HCT116 (cell line): ENCODE measurements at regions not wholly inside any gene's neighbourhood (a gene's known extent, or its start where the extent isn't known, plus 50 kb on each side); places are given as distances from the start of the nearest gene placed in this dataset.

Experiments used
- ATAC-seq: fragments of 200-7000 bp; cut with Tn5 transposase; 2 replicates; pipeline ENCODE4 v1.9.1; 2020; ENCODE audit warnings: mild to moderate bottlenecking, moderate library complexity
- BruUV-seq: library from RNA; stranded (reverse); fragments of 400-500 nt; replicated peaks from 2 replicates; lab custom pipeline; 2021; lab: Mats Ljungman, UMichigan
- CTCF ChIA-PET: fragments of 300-600 bp; sonication (Branson Sonifier 250); formaldehyde crosslinking; loops from one replicate; lab custom pipeline; 2021; ENCODE audit warnings: antibody characterized with exemption; lab: Charles Lee
- POLR2A ChIA-PET: fragments of 300-600, 350-600 bp; sonication (Branson Sonifier 250); formaldehyde crosslinking; loops from one replicate; lab custom pipeline; 2021; ENCODE audit warnings: antibody characterized with exemption; lab: Charles Lee
- RAD21 ChIA-PET, 2 experiments: fragments of 300-600 bp; sonication (Branson Sonifier 250); formaldehyde crosslinking; loops; one replicate each; lab custom pipeline; 2023; ENCODE audit warnings: low total read pairs in 2 of 2; ENCODE audit not compliant: uncharacterized antibody in 2 of 2, unreplicated experiment in 2 of 2, low non-redundant PET in 1 of 2; lab: Charles Lee
- DNase-seq: peaks from one replicate; pipeline ENCODE4 v3.0.0-alpha.2; 2010; ENCODE audit warnings: low read depth, low spot score
- H2AFZ ChIP-seq: fragments of 200-600 bp; shearing (Covaris generic), sonication (generic); 2 replicates; pipeline ENCODE4 v1.6.1; 2017; ENCODE audit warnings: low read depth, mixed run types, mixed read lengths, antibody characterized with exemption, low read length; ENCODE audit not compliant: poor library complexity, severe bottlenecking
- H3K27ac ChIP-seq: 2 replicates; pipeline ENCODE4 v1.5.1; 2012; ENCODE audit warnings: low read depth, low read length
- H3K27me3 ChIP-seq: fragments of 200-600 bp; sonication (generic); 2 replicates; pipeline ENCODE4 v1.6.1; 2016; ENCODE audit warnings: mixed run types, low read length, mixed read lengths; ENCODE audit not compliant: insufficient read depth
- H3K36me3 ChIP-seq, 2 experiments: fragments of 200-500 bp in 1 of 2; fragments of 200-600 bp in 1 of 2; sonication (Bioruptor generic) in 1 of 2; sonication (generic) in 1 of 2; 2 replicates each; pipeline versions ENCODE4 v1.5.1 to v1.6.1; 2014 to 2016; ENCODE audit warnings: low read length in 2 of 2, inconsistent platforms in 1 of 2, mixed read lengths in 1 of 2, mixed run types in 1 of 2; ENCODE audit not compliant: insufficient read depth in 2 of 2, control insufficient read depth in 1 of 2
- H3K4me1 ChIP-seq, 2 experiments: fragments of 200-600 bp in 1 of 2; sonication (generic) in 1 of 2; 2 replicates each; pipeline versions ENCODE4 v1.5.1 to v1.6.1; 2012 to 2017; ENCODE audit warnings: low read length in 2 of 2, inconsistent platforms in 1 of 2, mild to moderate bottlenecking in 1 of 2, mixed read lengths in 1 of 2, mixed run types in 1 of 2, moderate library complexity in 1 of 2; ENCODE audit not compliant: insufficient read depth in 2 of 2, control insufficient read depth in 1 of 2
- H3K4me2 ChIP-seq: fragments of 200-600 bp; sonication (generic); 2 replicates; pipeline ENCODE4 v1.6.1; 2017; ENCODE audit warnings: mixed run types, low read length, mixed read lengths
- H3K4me3 ChIP-seq, 2 experiments: fragments of 200-600 bp in 1 of 2; sonication (generic) in 1 of 2; replicated peaks in 1 of 2; 2 replicates each; pipeline ENCODE4 v1.5.1; 2011 to 2016; ENCODE audit warnings: low read length in 2 of 2, control low read depth in 1 of 2, low read depth in 1 of 2, mild to moderate bottlenecking in 1 of 2, mixed read lengths in 1 of 2, mixed run types in 1 of 2
- H3K79me2 ChIP-seq: fragments of 200-600 bp; sonication (generic); 2 replicates; pipeline ENCODE4 v1.6.1; 2017; ENCODE audit warnings: mild to moderate bottlenecking, mixed run types, low read length, moderate library complexity, mixed read lengths; ENCODE audit not compliant: insufficient read depth
- H3K9ac ChIP-seq: fragments of 200-600 bp; sonication (generic); 2 replicates; pipeline ENCODE4 v1.6.1; 2016; ENCODE audit warnings: low read length, mixed read lengths
- H3K9me2 ChIP-seq: fragments of 200-600 bp; sonication (generic), shearing (Covaris generic); 2 replicates; pipeline ENCODE4 v1.6.1; 2017; ENCODE audit warnings: mixed run types, mild to moderate bottlenecking, moderate library complexity; ENCODE audit not compliant: insufficient read depth
- H3K9me3 ChIP-seq, 2 experiments: fragments of 200-500 bp in 1 of 2; fragments of 200-600 bp in 1 of 2; sonication (Bioruptor generic) in 1 of 2; sonication (generic) in 1 of 2; 2 replicates each; pipeline ENCODE4 v1.6.1; 2014 to 2017; ENCODE audit warnings: low read length in 2 of 2, mixed read lengths in 2 of 2, inconsistent platforms in 1 of 2, low read depth in 1 of 2, mild to moderate bottlenecking in 1 of 2, mixed run types in 1 of 2, moderate library complexity in 1 of 2; ENCODE audit not compliant: control insufficient read depth in 1 of 2, insufficient read depth in 1 of 2
- H4K20me1 ChIP-seq: fragments of 200-600 bp; sonication (generic), shearing (Covaris generic); 2 replicates; pipeline ENCODE4 v1.6.1; 2017; ENCODE audit warnings: mixed run types, mild to moderate bottlenecking, moderate library complexity; ENCODE audit not compliant: insufficient read depth
- CBX3 ChIP-seq: IDR thresholded peaks from 2 replicates; pipeline ENCODE4 v1.6.1; 2012; ENCODE audit warnings: low read depth
- EGR1 ChIP-seq: IDR thresholded peaks from 2 replicates; pipeline ENCODE4 v1.6.1; 2012; ENCODE audit warnings: low read depth
- EZH2phosphoT487 ChIP-seq: fragments of 200-600 bp; IDR thresholded peaks from 2 replicates; pipeline ENCODE4 v1.6.1; 2018; ENCODE audit warnings: antibody characterized with exemption, borderline replicate concordance
- JUND ChIP-seq: IDR thresholded peaks from 2 replicates; pipeline ENCODE4 v1.6.1; 2012
- POLR2A ChIP-seq: IDR thresholded peaks from 2 replicates; pipeline ENCODE4 v1.7.0; 2011; ENCODE audit warnings: borderline replicate concordance; ENCODE audit not compliant: insufficient read depth, insufficient read length; ENCODE audit errors: extremely low read depth
- POLR2AphosphoS5 ChIP-seq: IDR thresholded peaks from 2 replicates; pipeline ENCODE4 v1.6.1; 2011; ENCODE audit warnings: mild to moderate bottlenecking, low read depth, low read length, moderate library complexity
- RAD21 ChIP-seq: IDR thresholded peaks from 2 replicates; pipeline ENCODE4 v1.6.1; 2012; ENCODE audit warnings: low read depth, mild to moderate bottlenecking
- SIN3A ChIP-seq: IDR thresholded peaks from 2 replicates; pipeline ENCODE4 v1.6.1; 2012; ENCODE audit warnings: low read depth
- SP1 ChIP-seq: IDR thresholded peaks from 2 replicates; pipeline ENCODE4 v1.6.1; 2012; ENCODE audit warnings: low read depth
- YY1 ChIP-seq: IDR thresholded peaks from 2 replicates; pipeline ENCODE4 v1.6.1; 2011; ENCODE audit warnings: low read length, low read depth, moderate library complexity, mild to moderate bottlenecking; ENCODE audit not compliant: insufficient replicate concordance; ENCODE audit errors: extremely low read depth
- ZNF274 ChIP-seq: fragments of 200-500 bp; sonication (Bioruptor generic); IDR thresholded peaks from 2 replicates; pipeline ENCODE4 v1.6.1; 2014; ENCODE audit warnings: mild to moderate bottlenecking, low read depth, low read length, inconsistent platforms
- intact Hi-C: fragments of 100-400 bp; cut with micrococcal nuclease; formaldehyde crosslinking; loops from 2 replicates; pipeline ENCODE4 v1.10.0; 2022
- TF ChIP-seq, protein P1 (sequence below), 3 experiments: fragments of 200-600 bp in 1 of 3; sonication (generic) in 1 of 3; IDR thresholded peaks in 2 of 3; conservative IDR thresholded peaks in 1 of 3; 2 replicates each; pipeline ENCODE4 v1.5.1; 2012 to 2017; ENCODE audit warnings: low read depth in 2 of 3, low read length in 2 of 3, antibody characterized with exemption in 1 of 3, borderline replicate concordance in 1 of 3, control low read depth in 1 of 3, mild to moderate bottlenecking in 1 of 3, mixed read lengths in 1 of 3, mixed run types in 1 of 3, moderate library complexity in 1 of 3; ENCODE audit not compliant: insufficient read depth in 1 of 3
- TF ChIP-seq, protein P2 (sequence below): IDR thresholded peaks from 2 replicates; pipeline ENCODE4 v1.6.1; 2011; ENCODE audit warnings: mild to moderate bottlenecking, low read length, moderate library complexity; ENCODE audit not compliant: insufficient replicate concordance; ENCODE audit errors: extremely low read depth

DNA sequence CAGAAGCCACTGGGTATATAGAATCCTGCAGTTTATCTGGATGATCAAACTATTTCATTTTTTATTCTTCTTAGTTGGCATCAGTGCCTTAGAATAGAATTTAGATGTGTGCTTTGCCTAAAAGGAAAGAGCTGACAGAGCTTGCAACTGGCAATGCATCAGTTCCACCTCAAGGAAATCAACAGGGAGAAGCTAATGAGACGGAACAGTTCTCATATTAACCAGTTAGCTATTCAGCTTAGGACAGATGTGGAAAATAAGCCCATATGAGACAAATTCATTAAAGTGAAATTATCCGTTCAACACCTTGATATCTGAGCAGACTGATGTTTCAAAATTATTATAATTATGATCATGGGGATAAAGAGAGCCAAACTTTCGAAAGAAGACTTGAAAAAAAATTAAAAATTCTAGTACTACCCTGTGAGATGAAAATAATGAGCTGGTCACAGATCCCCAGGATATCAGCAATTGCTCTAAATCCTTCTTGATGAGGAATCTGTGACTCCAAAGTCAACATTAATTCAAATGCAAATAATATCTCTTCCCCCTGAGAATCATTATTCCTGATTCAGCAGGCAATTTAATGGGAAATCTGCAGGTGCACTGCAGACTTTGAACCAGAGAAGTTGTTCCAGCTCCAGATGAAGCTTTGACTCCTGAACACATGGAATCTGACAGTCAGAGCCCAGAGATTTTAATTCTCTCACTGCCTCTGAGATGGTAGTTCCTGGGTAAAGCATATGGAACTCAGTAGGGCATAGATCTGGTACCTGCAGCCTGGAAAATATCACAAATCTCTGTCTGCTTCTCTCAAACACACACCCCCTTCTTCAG is 486.8 kb downstream of the FOXO1 start (continued):
- TF ChIP-seq EGR1 = no peak
- TF ChIP-seq YY1 = no peak
- TF ChIP-seq, all 23 proteins: peak for 0

DNA sequence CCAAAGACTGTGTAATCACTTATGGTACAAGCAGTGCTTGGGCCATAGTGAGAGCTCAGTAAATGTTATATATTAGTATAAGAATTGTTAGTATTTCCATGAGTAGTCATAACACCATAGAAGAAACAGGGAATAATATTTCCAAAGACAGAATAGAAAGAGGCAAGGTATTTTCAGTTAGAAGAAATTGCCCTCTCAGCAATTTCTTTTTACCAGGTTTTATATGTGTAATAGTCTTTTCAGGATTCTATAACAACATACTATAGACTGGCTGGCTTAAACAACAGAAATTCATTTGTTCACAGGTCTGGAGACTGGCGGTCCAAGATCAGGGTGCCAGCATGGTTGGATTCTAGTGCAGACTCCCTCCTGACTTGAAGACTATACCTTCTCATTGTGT is 485.7 kb downstream of the FOXO1 start:
- no peak overlapping the region for H3K27ac ChIP-seq
- H3K36me3 ChIP-seq = no peaks in the 10 kb centered on the region; a peak in 1 of 4 replicates
- no peak overlapping the region for H3K4me2 ChIP-seq
- no peaks in the 10 kb centered on the region for H3K27me3 ChIP-seq
- H3K4me1 ChIP-seq = no peaks in the 10 kb centered on the region
- ChIA-PET POLR2A (no interaction called here), CTCF (no interaction called here), RAD21 (no interaction called here)
- ATAC-seq (no peak), DNase-seq (no peak)
- H3K4me3 ChIP-seq = no peak overlapping the region
- no peaks in the 10 kb centered on the region for H3K9me3 ChIP-seq
- H3K9ac ChIP-seq = no peak overlapping the region
- no peaks in the 10 kb centered on the region; the same call in 1 of the 2 replicates for H3K9me2 ChIP-seq
- H3K79me2 ChIP-seq = no peaks in the 10 kb centered on the region
- H4K20me1 ChIP-seq = no peaks in the 10 kb centered on the region
- no peak for TF ChIP-seq POLR2AphosphoS5
- TF ChIP-seq POLR2A = no peak
- no peak for TF ChIP-seq EGR1
- TF ChIP-seq SP1 = no peak
- TF ChIP-seq, protein P1, sequence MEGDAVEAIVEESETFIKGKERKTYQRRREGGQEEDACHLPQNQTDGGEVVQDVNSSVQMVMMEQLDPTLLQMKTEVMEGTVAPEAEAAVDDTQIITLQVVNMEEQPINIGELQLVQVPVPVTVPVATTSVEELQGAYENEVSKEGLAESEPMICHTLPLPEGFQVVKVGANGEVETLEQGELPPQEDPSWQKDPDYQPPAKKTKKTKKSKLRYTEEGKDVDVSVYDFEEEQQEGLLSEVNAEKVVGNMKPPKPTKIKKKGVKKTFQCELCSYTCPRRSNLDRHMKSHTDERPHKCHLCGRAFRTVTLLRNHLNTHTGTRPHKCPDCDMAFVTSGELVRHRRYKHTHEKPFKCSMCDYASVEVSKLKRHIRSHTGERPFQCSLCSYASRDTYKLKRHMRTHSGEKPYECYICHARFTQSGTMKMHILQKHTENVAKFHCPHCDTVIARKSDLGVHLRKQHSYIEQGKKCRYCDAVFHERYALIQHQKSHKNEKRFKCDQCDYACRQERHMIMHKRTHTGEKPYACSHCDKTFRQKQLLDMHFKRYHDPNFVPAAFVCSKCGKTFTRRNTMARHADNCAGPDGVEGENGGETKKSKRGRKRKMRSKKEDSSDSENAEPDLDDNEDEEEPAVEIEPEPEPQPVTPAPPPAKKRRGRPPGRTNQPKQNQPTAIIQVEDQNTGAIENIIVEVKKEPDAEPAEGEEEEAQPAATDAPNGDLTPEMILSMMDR (IDR thresholded peaks at IDR 0.05 in 2 of 3, conservative IDR thresholded peaks at IDR 0.05 in 1 of 3; ENCODE audit: borderline replicate concordance in 1 of 3, insufficient read depth in 1 of 3, low read depth in 2 of 3, low read length in 2 of 3) = no peak
- TF ChIP-seq, protein P2, sequence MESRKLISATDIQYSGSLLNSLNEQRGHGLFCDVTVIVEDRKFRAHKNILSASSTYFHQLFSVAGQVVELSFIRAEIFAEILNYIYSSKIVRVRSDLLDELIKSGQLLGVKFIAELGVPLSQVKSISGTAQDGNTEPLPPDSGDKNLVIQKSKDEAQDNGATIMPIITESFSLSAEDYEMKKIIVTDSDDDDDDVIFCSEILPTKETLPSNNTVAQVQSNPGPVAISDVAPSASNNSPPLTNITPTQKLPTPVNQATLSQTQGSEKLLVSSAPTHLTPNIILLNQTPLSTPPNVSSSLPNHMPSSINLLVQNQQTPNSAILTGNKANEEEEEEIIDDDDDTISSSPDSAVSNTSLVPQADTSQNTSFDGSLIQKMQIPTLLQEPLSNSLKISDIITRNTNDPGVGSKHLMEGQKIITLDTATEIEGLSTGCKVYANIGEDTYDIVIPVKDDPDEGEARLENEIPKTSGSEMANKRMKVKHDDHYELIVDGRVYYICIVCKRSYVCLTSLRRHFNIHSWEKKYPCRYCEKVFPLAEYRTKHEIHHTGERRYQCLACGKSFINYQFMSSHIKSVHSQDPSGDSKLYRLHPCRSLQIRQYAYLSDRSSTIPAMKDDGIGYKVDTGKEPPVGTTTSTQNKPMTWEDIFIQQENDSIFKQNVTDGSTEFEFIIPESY = no peak
- TF ChIP-seq EZH2phosphoT487 = no peak
- no peak for TF ChIP-seq YY1
- TF ChIP-seq SIN3A = no peak
- TF ChIP-seq CBX3 = no peak
- TF ChIP-seq JUND = no peak
- no peak for TF ChIP-seq RAD21
- TF ChIP-seq ZNF274 = no peak
- H2AFZ ChIP-seq = no peak overlapping the region
- intact Hi-C loops = no loop called here
- no TSS peak for BruUV-seq
